HG03439 (cell line): ENCODE measurements at regions not wholly inside any gene's neighbourhood (a gene's known extent, or its start where the extent isn't known, plus 50 kb on each side); places are given as distances from the start of the nearest gene placed in this dataset.

ENCODE experiments used
- ATAC-seq: cut with Tn5 transposase; IDR thresholded peaks from one replicate; pipeline ENCODE4 v1.9.1; 2021; ENCODE audit warnings: mild to moderate bottlenecking, moderate library complexity; ENCODE audit not compliant: unreplicated experiment

- no peak for ATAC-seq
These were observed 695.8 kb upstream of the EYS start for GRCh38 chr6:66402873-66403272.

GRCh38 chr6:66396549-66396948 is 689.5 kb upstream of the EYS start:
- ATAC-seq = no peak

GRCh38 chr6:66396145-66396544 is 689.1 kb upstream of the EYS start:
- no peak for ATAC-seq

- no peak for ATAC-seq
These were observed 683.4 kb upstream of the EYS start for GRCh38 chr6:66390393-66390792.

- ATAC-seq = no peak
These were observed 669.0 kb upstream of the EYS start for GRCh38 chr6:66376001-66376400.

- ATAC-seq = no peak
These were observed 662.4 kb upstream of the EYS start for GRCh38 chr6:66369407-66369806.

- no peak for ATAC-seq
These were observed 655.9 kb upstream of the EYS start for GRCh38 chr6:66362888-66363287.

- ATAC-seq = no peak
These were observed 654.9 kb upstream of the EYS start for GRCh38 chr6:66361886-66362285.

- ATAC-seq = no peak
These were observed 650.8 kb upstream of the EYS start for GRCh38 chr6:66357781-66358180.

- no peak for ATAC-seq
These were observed 648.4 kb upstream of the EYS start for GRCh38 chr6:66355471-66355870.

GRCh38 chr6:66344796-66345195 is 637.8 kb upstream of the EYS start:
- no peak for ATAC-seq

- no peak for ATAC-seq
These were observed 633.7 kb upstream of the EYS start for GRCh38 chr6:66340736-66341135.

- ATAC-seq = no peak
These were observed 629.1 kb upstream of the EYS start for GRCh38 chr6:66336176-66336575.

- ATAC-seq = no peak
These were observed 621.2 kb upstream of the EYS start for GRCh38 chr6:66328200-66328599.

- no peak for ATAC-seq
These were observed 619.2 kb upstream of the EYS start for GRCh38 chr6:66326228-66326627.

- no peak for ATAC-seq
These were observed 614.0 kb upstream of the EYS start for GRCh38 chr6:66321017-66321416.

GRCh38 chr6:66307490-66307889 is 600.5 kb upstream of the EYS start:
- no peak for ATAC-seq

GRCh38 chr6:66291905-66292304 is 584.9 kb upstream of the EYS start:
- ATAC-seq = no peak

- ATAC-seq = no peak
These were observed 582.9 kb upstream of the EYS start for GRCh38 chr6:66289889-66290288.

GRCh38 chr6:66278115-66278514 is 571.1 kb upstream of the EYS start:
- ATAC-seq = no peak

- no peak for ATAC-seq
These were observed 570.4 kb upstream of the EYS start for GRCh38 chr6:66277400-66277799.

- no peak for ATAC-seq
These were observed 558.7 kb upstream of the EYS start for GRCh38 chr6:66265737-66266136.

- ATAC-seq = no peak
These were observed 557.4 kb upstream of the EYS start for GRCh38 chr6:66264376-66264775.
